ENCODE measurements at regions not wholly inside any gene's neighbourhood (a gene's known extent, or its start where the extent isn't known, plus 50 kb on each side); places are given as distances from the start of the nearest gene placed in this dataset.

DNA sequence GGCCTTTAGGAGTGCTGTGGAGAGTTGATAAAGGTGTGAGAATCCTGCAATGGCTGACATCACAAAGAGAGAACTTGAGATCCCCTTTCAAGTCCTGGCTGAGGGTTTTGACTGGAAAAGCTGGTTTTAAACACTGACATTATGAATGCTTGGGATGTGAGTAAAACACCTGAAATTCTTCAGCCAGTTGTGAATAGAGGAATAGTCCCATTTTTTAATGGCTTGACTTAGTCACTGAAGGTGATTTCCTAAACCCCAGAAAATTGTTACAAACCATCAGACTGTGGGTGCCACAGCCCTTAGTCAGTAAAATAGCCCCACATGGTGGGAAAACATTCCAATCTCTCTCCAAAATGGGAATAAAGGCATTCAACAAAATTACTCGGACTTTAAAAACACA, 107.7 kb upstream of the LMO4 start (continued):
- TF ChIP-seq CHD7 (IDR thresholded peaks at IDR 0.05; ENCODE audit: insufficient replicate concordance, low read length) (no peak), MAFK (IDR thresholded peaks at IDR 0.05; ENCODE audit: low read depth, low read length) (no peak), POU5F1 (IDR thresholded peaks at IDR 0.05; ENCODE audit: low read depth, low read length) (no peak), SRF (IDR thresholded peaks at IDR 0.05; ENCODE audit: low read depth, low read length) (no peak), JUN (IDR thresholded peaks at IDR 0.05; ENCODE audit: low read depth, low read length) (no peak)
